HG03565 (cell line): ENCODE measurements at regions not wholly inside any gene's neighbourhood (a gene's known extent, or its start where the extent isn't known, plus 50 kb on each side); places are given as distances from the start of the nearest gene placed in this dataset.

Experiments used
- ATAC-seq: cut with Tn5 transposase; IDR thresholded peaks from one replicate; pipeline ENCODE4 v1.9.1; 2021; ENCODE audit warnings: mild to moderate bottlenecking, moderate library complexity; ENCODE audit not compliant: unreplicated experiment

DNA sequence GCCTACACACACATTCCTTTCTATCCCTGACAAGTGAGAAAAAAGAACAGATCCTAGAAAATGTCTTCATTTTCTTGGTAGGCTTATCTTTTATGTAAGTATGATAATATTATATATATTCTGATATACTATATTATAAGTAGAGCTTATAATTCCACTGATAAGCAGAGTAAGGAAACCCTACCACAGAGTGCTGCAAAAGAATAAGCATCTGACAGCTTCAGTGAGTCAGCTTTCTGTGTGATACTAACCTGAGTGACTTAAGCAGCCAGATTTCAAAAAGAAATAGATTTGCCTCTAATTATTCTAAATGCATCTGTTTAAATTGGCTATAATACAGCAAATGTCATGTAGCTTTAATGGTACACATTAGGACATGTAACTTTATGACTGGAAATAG lies 656.0 kb downstream of the MCTP2 start:
- no peak for ATAC-seq

- no peak for ATAC-seq
These were observed 657.8 kb downstream of the MCTP2 start for GRCh38 chr15:94889153-94889552.

- ATAC-seq: no peak
These were observed 661.7 kb downstream of the MCTP2 start for GRCh38 chr15:94893091-94893490.

DNA sequence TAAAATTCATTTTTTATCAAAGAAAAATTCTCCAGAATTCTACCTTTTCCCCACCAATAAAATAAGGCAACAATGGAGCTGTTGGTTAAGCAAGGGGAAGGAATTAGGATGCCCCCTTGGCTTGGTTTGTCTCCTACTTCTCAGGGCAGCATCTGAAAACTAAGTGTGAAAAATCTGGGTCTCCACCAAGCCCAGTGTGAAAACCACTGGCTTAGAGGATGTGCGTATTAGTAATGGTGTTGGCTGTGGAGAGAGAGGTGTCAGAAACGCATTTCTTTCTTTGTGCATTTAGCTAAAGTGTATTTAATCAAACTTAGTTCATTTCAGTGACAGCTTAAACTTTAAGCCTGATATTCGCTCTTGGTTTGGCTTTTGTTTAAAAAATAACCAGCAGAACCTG lies 662.7 kb downstream of the MCTP2 start:
- no peak for ATAC-seq

DNA sequence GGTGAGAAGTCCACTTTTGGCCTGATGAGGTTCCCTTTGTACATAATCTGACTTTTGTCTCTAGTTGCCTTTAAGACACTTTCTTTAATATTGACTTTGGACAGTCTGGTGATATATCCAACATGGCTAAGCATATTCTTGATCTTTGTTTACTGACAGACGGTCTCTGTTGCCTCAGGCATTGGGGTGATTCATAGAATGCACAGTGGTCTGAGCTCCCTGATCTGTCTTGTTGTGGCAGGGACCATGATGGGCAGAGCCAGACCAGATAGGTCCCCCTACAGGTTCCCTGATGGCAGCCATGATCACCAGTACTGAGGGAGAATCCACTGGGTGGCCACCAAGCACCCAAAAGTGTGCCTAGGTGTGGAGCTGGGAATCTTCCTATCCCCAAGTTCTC lies 678.1 kb downstream of the MCTP2 start:
- no peak for ATAC-seq

GRCh38 chr15:94910166-94910565 lies 678.8 kb downstream of the MCTP2 start:
- no peak for ATAC-seq

GRCh38 chr15:94912760-94913159 lies 681.4 kb downstream of the MCTP2 start:
- ATAC-seq: no peak

DNA sequence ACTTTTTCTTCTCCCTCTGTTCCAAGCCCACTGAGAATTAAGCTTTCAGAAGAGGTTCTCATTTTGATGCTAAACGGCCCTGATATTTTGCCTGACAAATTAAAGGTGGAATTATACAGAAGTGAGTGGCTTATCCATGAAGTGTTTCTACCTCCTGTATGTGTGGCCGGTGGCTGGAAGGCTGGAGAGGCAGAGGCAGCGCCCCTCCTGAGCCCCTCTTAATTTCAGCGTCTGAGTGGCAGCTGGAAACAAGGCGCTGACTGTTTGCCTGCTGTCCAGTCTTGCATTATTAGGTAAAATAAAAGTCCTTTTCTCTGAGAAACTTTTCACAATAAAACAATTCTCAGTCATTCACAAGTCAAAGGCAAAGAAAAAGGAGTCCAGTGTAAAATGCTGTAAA lies 685.7 kb downstream of the MCTP2 start:
- no peak for ATAC-seq

- ATAC-seq: no peak
These were observed 690.6 kb downstream of the MCTP2 start for GRCh38 chr15:94921936-94922335.

- no peak for ATAC-seq
These were observed 692.7 kb downstream of the MCTP2 start for GRCh38 chr15:94924057-94924456.

DNA sequence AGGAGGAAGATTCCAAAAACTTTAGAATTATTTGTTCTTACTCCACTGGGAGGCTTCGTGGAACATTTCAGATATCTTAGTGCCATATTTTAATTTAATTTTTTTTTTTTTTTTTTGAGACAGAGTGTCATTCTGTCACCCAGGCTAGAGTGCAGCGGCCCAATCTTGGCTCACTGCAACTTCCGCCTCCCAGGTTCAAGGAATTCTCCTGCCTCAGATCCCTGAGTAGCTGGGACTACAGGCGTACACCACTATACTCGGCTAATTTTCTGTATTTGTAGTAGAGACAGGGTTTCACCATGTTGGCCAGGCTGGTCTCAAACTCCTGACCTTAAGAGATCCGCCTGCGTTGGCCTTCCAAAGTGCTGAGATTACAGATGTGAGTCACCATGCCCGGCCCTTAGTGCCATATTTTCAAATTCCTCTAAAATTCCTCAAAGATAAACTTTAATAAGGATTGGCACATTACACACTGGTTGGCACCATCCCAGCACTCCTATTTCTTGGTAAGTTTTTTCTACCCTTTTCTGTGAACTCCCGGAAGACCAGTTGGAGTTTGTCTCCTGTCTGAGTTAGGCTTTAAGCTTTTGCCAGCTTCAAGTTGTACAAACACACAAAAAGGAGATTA lies 693.7 kb downstream of the MCTP2 start:
- no peak for ATAC-seq

DNA sequence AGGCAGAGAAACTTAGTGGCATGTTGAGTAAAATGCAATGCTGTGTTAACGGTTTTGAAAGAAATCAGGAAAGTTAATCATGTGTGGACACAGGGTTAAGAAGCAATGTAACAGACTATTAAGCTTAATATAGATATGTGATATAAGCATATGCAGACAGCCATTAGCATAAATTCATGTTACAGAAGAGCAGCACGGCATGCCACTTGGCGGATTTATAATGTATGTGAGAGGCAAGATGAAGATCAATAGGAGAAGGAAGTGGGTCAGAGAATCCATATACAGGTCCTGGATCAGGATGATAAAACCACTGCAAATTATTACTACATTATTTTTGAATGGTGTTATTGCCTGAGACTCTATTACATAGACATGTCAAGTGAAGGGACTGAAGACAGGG lies 694.3 kb downstream of the MCTP2 start:
- no peak for ATAC-seq

DNA sequence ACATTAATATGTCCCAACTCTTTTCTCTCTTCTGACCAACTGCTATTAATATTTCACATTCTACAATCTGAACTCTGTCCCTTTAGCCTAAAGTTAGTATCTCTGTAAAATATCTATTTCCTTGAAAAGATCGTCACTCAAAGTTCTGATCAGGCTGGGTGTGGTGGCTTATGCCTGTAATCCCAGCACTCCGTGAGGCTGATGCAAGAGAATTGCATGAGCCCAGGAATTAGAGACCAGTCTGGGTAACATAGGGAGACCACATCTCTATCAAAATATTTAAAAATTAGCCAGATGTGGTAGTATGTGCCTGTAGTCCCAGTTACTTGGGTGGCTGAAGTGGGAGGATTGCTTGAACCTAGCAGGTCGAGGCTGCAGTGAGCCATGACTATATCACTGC lies 695.6 kb downstream of the MCTP2 start:
- no peak for ATAC-seq

GRCh38 chr15:94929282-94929681 lies 697.9 kb downstream of the MCTP2 start:
- no peak for ATAC-seq

GRCh38 chr15:94930441-94930840 lies 699.1 kb downstream of the MCTP2 start:
- no peak for ATAC-seq

GRCh38 chr15:94930960-94931359 lies 699.6 kb downstream of the MCTP2 start:
- ATAC-seq: no peak

GRCh38 chr15:94934440-94934839 lies 703.1 kb downstream of the MCTP2 start:
- ATAC-seq: no peak

DNA sequence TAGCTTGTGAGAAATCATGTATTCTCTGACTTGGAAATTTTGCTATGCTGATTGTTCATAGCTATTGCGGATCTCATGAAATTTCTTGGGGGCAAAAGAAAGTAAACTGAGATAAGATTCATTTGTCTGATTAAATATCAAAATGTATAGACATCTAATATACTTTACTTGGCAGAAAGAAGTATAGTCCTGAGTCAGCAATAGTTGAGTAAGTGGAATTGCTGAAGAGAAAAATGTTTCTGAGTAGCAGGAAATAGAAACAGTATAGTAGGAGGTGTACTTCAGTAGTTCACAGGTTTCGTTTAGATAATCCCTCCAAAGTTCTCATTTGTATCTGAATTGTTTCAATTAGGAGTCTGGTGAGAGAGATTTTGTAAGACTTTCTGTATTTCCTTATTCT lies 705.9 kb downstream of the MCTP2 start:
- ATAC-seq: no peak

DNA sequence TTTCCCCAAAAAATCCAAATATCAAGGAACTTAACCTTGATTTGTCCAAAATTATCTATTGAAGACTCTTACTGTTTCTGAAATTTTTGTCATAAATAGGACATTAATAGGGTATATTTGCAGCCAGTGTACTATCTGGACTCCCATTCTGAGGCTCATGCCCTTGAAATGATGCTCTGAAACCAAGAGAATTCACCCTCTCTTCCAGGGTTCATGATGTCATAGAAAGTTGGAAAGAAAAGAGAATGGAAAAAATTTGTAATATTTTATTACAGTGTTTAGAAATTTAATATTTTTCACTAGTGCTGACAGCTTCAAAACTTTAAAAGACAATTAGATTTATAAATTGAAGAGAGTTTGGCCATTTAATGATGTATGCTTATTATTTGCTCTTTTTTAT lies 712.5 kb downstream of the MCTP2 start:
- no peak for ATAC-seq

GRCh38 chr15:94951538-94951937 lies 720.2 kb downstream of the MCTP2 start:
- ATAC-seq: no peak

DNA sequence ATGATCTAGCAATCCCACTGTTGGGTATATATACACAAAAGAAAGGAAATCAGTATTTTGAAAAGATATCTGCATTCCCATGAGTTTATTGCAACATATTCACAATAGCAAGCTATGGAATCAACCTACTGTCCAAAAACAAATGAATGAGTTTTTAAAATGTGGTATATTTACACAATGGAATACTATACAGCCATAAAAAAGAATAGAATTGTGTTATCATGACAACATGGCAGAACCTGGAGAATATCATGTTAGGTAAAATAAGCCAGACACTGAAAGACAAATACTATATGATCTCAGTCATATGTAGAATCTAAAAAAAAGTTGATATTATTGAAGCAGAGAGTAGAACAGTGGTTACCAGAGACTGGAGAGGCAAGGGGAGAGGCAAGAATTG lies 732.6 kb downstream of the MCTP2 start:
- no peak for ATAC-seq

DNA sequence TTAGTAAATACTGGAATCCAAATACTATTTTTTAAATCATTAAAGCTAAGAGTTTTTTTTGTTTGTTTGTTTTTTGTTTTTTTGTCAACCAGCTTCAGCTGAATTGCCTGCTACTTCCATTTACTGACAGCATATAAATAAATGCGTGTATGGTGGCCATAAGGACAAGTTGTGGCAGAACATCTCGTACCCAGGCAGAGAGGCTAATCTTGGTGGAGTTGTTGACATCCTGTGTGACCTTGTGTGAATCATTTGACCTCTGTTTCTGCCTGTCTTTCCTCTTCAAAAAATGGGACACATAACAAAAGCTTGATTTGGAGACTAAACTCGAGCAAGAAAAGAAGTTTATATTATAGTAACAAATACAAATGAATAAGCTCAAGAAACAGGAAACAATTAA lies 734.2 kb downstream of the MCTP2 start:
- no peak for ATAC-seq

DNA sequence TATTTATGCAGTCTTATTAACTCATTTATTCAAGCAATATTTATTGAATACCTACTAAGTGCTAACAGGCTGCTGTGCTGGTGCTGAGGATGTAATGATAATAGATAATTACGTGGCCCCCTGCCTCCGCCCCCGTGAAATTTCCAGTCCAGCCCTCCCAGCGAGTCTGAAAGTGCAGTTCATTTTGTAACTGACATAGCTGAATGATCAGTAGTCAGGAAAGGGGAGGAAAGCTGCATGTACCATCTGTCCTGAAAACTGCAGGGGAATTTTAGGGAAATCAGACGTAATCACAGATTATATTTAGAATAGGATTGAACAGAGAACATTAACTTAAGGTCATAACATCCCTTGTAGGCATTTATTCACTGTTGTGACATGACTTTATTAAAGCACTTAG lies 736.8 kb downstream of the MCTP2 start:
- ATAC-seq: no peak

GRCh38 chr15:94970096-94970495 lies 738.7 kb downstream of the MCTP2 start:
- ATAC-seq: no peak
